SK-N-SH treated with all-trans-retinoic acid at 6 μM for 48 hours (cell line): ENCODE measurements at regions not wholly inside any gene's neighbourhood (a gene's known extent, or its start where the extent isn't known, plus 50 kb on each side); places are given as distances from the start of the nearest gene placed in this dataset.

Source experiments
- ATAC-seq: fragments of 200-7000 bp; cut with Tn5 transposase; 3 replicates; pipeline ENCODE4 v1.9.1; 2020; ENCODE audit warnings: mild to moderate bottlenecking, moderate library complexity
- ARNTL ChIP-seq: fragments of 450-650 bp; formaldehyde crosslinking; IDR thresholded peaks from 2 replicates; pipeline ENCODE4 v1.5.0; 2020; ENCODE audit warnings: low read depth, mild to moderate bottlenecking, moderate library complexity, borderline replicate concordance
- BACH2 ChIP-seq: fragments of 250-450 bp; sonication (Bioruptor Pico); IDR thresholded peaks from 2 replicates; pipeline ENCODE4 v1.9.0; 2021; ENCODE audit warnings: mild to moderate bottlenecking, borderline replicate concordance
- CSDC2 ChIP-seq: fragments of 250-450 bp; sonication (Bioruptor Pico); IDR thresholded peaks from 2 replicates; pipeline ENCODE4 v1.5.0; 2020; ENCODE audit warnings: mild to moderate bottlenecking, moderate library complexity
- ESRRG ChIP-seq: fragments of 250-450 bp; sonication (Bioruptor Pico); IDR thresholded peaks from 2 replicates; pipeline ENCODE4 v1.6.1; 2021; ENCODE audit warnings: mild to moderate bottlenecking
- GLIS3 ChIP-seq: fragments of 250-450 bp; sonication (Bioruptor Pico); IDR thresholded peaks from 2 replicates; pipeline ENCODE4 v1.5.0; 2020; ENCODE audit warnings: mild to moderate bottlenecking, moderate library complexity
- ISL1 ChIP-seq: fragments of 250-450 bp; sonication (Bioruptor Pico); IDR thresholded peaks from 2 replicates; pipeline ENCODE4 v2.1.2; 2022; ENCODE audit warnings: mild to moderate bottlenecking, moderate library complexity
- OSR1 ChIP-seq: fragments of 250-450 bp; sonication (Bioruptor Pico); IDR thresholded peaks from 2 replicates; pipeline ENCODE4 v1.8.0; 2022; ENCODE audit warnings: moderate library complexity, mild to moderate bottlenecking, inconsistent platforms
- POU6F1 ChIP-seq: fragments of 250-450 bp; sonication (Bioruptor Pico); IDR thresholded peaks from 2 replicates; pipeline ENCODE4 v1.8.0; 2021; ENCODE audit warnings: low read depth, mild to moderate bottlenecking, moderate library complexity, borderline replicate concordance
- PPARA ChIP-seq: fragments of 250-450 bp; sonication (Bioruptor Pico); IDR thresholded peaks from 2 replicates; pipeline ENCODE4 v1.5.0; 2020; ENCODE audit warnings: mild to moderate bottlenecking, borderline replicate concordance
- RARB ChIP-seq: fragments of 250-450 bp; sonication (Bioruptor Pico); IDR thresholded peaks from 2 replicates; pipeline ENCODE4 v1.8.0; 2021; ENCODE audit warnings: mild to moderate bottlenecking, moderate library complexity
- SNAI2 ChIP-seq: fragments of 250-450 bp; sonication (Bioruptor Pico); IDR thresholded peaks from 2 replicates; pipeline ENCODE4 v1.5.0; 2020; ENCODE audit warnings: mild to moderate bottlenecking, moderate library complexity
- TCF4 ChIP-seq: fragments of 250-450 bp; sonication (Bioruptor Pico); IDR thresholded peaks from 2 replicates; pipeline ENCODE4 v1.8.0; 2021; ENCODE audit warnings: mild to moderate bottlenecking, moderate library complexity, borderline replicate concordance
- TOX ChIP-seq: fragments of 250-450 bp; sonication (Bioruptor Pico); IDR thresholded peaks from 2 replicates; pipeline ENCODE4 v1.8.0; 2021; ENCODE audit warnings: mild to moderate bottlenecking, moderate library complexity, borderline replicate concordance
- ZC3H10 ChIP-seq: fragments of 250-450 bp; sonication (Bioruptor Pico); IDR thresholded peaks from 2 replicates; pipeline ENCODE4 v1.5.1; 2021; ENCODE audit warnings: mild to moderate bottlenecking, moderate library complexity
- ZFP3 ChIP-seq: fragments of 250-450 bp; sonication (Bioruptor Pico); IDR thresholded peaks from 2 replicates; pipeline ENCODE4 v1.5.0; 2020; ENCODE audit warnings: mild to moderate bottlenecking, moderate library complexity
- ZFP30 ChIP-seq: fragments of 450-650 bp; formaldehyde crosslinking; IDR thresholded peaks from 2 replicates; pipeline ENCODE4 v1.5.0; 2022; ENCODE audit warnings: mild to moderate bottlenecking, moderate library complexity
- ZNF565 ChIP-seq: fragments of 450-650 bp; formaldehyde crosslinking; conservative IDR thresholded peaks from 2 replicates; pipeline ENCODE4 v1.5.0; 2020; ENCODE audit warnings: low read depth, mild to moderate bottlenecking, moderate library complexity
- ZNF70 ChIP-seq: fragments of 450-650 bp; formaldehyde crosslinking; IDR thresholded peaks from 2 replicates; pipeline ENCODE4 v1.5.0; 2020; ENCODE audit warnings: mild to moderate bottlenecking, moderate library complexity
- ZNF8 ChIP-seq: fragments of 450-650 bp; formaldehyde crosslinking; IDR thresholded peaks from 2 replicates; pipeline ENCODE4 v1.5.0; 2020; ENCODE audit warnings: mild to moderate bottlenecking, moderate library complexity
- TF ChIP-seq, protein P1 (sequence below): fragments of 250-450 bp; sonication (Bioruptor Pico); IDR thresholded peaks from 2 replicates; pipeline ENCODE4 v1.5.1; 2021; ENCODE audit warnings: mild to moderate bottlenecking, moderate library complexity
- TF ChIP-seq, protein P2 (sequence below): fragments of 250-450 bp; sonication (Bioruptor Pico); IDR thresholded peaks from 2 replicates; pipeline ENCODE4 v1.8.0; 2020; ENCODE audit warnings: mild to moderate bottlenecking, moderate library complexity, borderline replicate concordance
- TF ChIP-seq, protein P3 (sequence below): fragments of 250-450 bp; sonication (Bioruptor Pico); IDR thresholded peaks from 2 replicates; pipeline ENCODE4 v1.5.1; 2020; ENCODE audit warnings: low read depth, mild to moderate bottlenecking, moderate library complexity
- TF ChIP-seq, protein P4 (sequence below): fragments of 250-450 bp; sonication (Bioruptor Pico); IDR thresholded peaks from 2 replicates; pipeline ENCODE4 v1.5.0; 2020; ENCODE audit warnings: mild to moderate bottlenecking, moderate library complexity

DNA sequence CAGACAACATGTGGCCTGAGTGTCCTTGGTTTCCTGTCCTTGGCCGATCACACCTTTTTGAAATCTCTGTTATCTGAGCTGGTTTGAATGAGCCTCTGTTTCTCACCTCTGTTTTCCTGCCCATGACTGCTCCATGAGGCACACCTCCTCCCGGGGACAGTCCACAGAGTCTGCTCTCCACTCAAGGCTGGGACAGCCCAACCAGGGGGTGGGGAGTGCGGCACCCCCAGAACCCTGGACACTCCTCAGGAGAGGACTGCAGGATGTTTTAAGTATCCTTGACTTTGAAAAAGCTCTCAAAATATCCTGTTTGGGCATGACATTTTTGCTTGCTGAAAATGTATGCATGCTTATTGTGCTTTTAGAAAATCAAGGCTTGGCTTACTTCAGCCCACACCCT lies 333.0 kb upstream of the N4BP1 start:
- TF ChIP-seq ZNF70 (CRISPR knock-in tag) (no peak), POU6F1 (no peak), ESRRG (CRISPR knock-in tag) (no peak), ZNF565 (CRISPR knock-in tag) (no peak), ZC3H10 (CRISPR knock-in tag) (no peak), SNAI2 (CRISPR knock-in tag) (no peak), TCF4 (no peak), ARNTL (CRISPR knock-in tag) (no peak), TOX (CRISPR knock-in tag) (no peak), ISL1 (CRISPR knock-in tag) (no peak), ZFP30 (CRISPR knock-in tag) (no peak)

GRCh38 chr16:48936811-48937210 lies 326.8 kb upstream of the N4BP1 start:
- TF ChIP-seq ARNTL (CRISPR knock-in tag) (no peak), ZC3H10 (CRISPR knock-in tag) (no peak), TCF4 (no peak)
- TF ChIP-seq, protein P1, sequence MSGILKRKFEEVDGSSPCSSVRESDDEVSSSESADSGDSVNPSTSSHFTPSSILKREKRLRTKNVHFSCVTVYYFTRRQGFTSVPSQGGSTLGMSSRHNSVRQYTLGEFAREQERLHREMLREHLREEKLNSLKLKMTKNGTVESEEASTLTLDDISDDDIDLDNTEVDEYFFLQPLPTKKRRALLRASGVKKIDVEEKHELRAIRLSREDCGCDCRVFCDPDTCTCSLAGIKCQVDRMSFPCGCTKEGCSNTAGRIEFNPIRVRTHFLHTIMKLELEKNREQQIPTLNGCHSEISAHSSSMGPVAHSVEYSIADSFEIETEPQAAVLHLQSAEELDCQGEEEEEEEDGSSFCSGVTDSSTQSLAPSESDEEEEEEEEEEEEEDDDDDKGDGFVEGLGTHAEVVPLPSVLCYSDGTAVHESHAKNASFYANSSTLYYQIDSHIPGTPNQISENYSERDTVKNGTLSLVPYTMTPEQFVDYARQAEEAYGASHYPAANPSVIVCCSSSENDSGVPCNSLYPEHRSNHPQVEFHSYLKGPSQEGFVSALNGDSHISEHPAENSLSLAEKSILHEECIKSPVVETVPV (CRISPR knock-in tag): no peak
- no peak for ATAC-seq

More for the DNA sequence above, 333.0 kb upstream of the N4BP1 start:
- no peak for ATAC-seq

- TF ChIP-seq OSR1 (CRISPR knock-in tag) (no peak), ZFP30 (CRISPR knock-in tag) (no peak), ZNF565 (CRISPR knock-in tag) (no peak), TOX (CRISPR knock-in tag) (no peak), ISL1 (CRISPR knock-in tag) (no peak), GLIS3 (no peak), SNAI2 (CRISPR knock-in tag) (no peak), RARB (CRISPR knock-in tag) (no peak), POU6F1 (no peak), ZFP3 (no peak), ESRRG (CRISPR knock-in tag) (no peak), ZNF8 (CRISPR knock-in tag) (no peak), BACH2 (no peak), TCF4 (no peak), PPARA (no peak), ARNTL (CRISPR knock-in tag) (no peak), CSDC2 (CRISPR knock-in tag) (no peak)
- TF ChIP-seq, protein P2, sequence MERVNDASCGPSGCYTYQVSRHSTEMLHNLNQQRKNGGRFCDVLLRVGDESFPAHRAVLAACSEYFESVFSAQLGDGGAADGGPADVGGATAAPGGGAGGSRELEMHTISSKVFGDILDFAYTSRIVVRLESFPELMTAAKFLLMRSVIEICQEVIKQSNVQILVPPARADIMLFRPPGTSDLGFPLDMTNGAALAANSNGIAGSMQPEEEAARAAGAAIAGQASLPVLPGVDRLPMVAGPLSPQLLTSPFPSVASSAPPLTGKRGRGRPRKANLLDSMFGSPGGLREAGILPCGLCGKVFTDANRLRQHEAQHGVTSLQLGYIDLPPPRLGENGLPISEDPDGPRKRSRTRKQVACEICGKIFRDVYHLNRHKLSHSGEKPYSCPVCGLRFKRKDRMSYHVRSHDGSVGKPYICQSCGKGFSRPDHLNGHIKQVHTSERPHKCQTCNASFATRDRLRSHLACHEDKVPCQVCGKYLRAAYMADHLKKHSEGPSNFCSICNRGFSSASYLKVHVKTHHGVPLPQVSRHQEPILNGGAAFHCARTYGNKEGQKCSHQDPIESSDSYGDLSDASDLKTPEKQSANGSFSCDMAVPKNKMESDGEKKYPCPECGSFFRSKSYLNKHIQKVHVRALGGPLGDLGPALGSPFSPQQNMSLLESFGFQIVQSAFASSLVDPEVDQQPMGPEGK (CRISPR knock-in tag): no peak
- TF ChIP-seq, protein P3, sequence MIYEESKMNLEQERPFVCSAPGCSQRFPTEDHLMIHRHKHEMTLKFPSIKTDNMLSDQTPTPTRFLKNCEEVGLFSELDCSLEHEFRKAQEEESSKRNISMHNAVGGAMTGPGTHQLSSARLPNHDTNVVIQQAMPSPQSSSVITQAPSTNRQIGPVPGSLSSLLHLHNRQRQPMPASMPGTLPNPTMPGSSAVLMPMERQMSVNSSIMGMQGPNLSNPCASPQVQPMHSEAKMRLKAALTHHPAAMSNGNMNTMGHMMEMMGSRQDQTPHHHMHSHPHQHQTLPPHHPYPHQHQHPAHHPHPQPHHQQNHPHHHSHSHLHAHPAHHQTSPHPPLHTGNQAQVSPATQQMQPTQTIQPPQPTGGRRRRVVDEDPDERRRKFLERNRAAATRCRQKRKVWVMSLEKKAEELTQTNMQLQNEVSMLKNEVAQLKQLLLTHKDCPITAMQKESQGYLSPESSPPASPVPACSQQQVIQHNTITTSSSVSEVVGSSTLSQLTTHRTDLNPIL (CRISPR knock-in tag): no peak
- TF ChIP-seq, protein P4, sequence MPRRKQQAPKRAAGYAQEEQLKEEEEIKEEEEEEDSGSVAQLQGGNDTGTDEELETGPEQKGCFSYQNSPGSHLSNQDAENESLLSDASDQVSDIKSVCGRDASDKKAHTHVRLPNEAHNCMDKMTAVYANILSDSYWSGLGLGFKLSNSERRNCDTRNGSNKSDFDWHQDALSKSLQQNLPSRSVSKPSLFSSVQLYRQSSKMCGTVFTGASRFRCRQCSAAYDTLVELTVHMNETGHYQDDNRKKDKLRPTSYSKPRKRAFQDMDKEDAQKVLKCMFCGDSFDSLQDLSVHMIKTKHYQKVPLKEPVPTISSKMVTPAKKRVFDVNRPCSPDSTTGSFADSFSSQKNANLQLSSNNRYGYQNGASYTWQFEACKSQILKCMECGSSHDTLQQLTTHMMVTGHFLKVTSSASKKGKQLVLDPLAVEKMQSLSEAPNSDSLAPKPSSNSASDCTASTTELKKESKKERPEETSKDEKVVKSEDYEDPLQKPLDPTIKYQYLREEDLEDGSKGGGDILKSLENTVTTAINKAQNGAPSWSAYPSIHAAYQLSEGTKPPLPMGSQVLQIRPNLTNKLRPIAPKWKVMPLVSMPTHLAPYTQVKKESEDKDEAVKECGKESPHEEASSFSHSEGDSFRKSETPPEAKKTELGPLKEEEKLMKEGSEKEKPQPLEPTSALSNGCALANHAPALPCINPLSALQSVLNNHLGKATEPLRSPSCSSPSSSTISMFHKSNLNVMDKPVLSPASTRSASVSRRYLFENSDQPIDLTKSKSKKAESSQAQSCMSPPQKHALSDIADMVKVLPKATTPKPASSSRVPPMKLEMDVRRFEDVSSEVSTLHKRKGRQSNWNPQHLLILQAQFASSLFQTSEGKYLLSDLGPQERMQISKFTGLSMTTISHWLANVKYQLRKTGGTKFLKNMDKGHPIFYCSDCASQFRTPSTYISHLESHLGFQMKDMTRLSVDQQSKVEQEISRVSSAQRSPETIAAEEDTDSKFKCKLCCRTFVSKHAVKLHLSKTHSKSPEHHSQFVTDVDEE (CRISPR knock-in tag): no peak
- ATAC-seq: no peak
Measured at GRCh38 chr16:48932216-48932855, 322.4 kb upstream of the N4BP1 start.
